Right lobe of liver (tissue), 4 donors: ENCODE measurements at regions not wholly inside any gene's neighbourhood (a gene's known extent, or its start where the extent isn't known, plus 50 kb on each side); places are given as distances from the start of the nearest gene placed in this dataset.

Experiments
- POLR2A ChIP-seq: fragments of 450-650 bp; IDR thresholded peaks from one replicate; pipeline ENCODE4 v1.6.1; 2017; ENCODE audit warnings: antibody characterized with exemption, mild to moderate bottlenecking
- TF ChIP-seq, protein P1 (sequence below), 4 donors: fragments of 200-600 bp in 3 of 4; fragments of 450-650 bp in 1 of 4; IDR thresholded peaks; one replicate each; pipeline versions ENCODE4 v1.5.1 to v1.8.0; 2016 to 2022; ENCODE audit warnings: antibody characterized with exemption in 4 of 4, mild to moderate bottlenecking in 2 of 4
- donor health status: DM: no; HTN: no; CAD: no.
- donor health status: DM: no; HTN: no; CAD: no.
- donor health status: DM: no; HTN: yes; CAD: no.

DNA sequence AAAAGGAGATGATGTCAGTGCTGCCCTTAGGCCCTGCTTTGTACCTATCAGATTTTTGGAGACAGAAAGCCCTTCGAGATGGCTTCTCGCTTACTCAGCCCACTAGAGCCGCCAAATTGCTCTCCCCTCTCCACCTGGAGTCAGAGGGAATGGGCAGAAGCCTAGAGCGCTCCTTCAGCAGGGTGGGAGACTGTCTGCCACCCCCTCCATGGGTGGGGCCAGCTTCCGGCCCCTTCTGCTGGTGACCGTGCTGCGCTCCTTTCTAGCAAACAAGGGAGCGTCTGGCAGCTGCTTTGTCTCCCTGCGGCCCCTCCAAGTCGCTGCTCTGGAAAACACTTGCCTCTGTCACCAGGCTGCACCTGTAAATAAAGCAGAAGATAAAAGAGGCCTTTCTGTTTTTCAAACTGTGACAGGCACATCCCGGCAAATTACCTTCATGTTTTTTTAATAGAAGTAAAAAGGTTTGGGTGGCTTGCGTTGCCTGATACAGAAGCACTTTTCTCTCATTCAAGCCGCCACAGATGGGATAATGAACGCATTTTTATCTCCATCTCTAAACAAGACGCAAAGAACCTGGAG lies 145.7 kb upstream of the NECTIN1 start:
- TF ChIP-seq, protein P1, sequence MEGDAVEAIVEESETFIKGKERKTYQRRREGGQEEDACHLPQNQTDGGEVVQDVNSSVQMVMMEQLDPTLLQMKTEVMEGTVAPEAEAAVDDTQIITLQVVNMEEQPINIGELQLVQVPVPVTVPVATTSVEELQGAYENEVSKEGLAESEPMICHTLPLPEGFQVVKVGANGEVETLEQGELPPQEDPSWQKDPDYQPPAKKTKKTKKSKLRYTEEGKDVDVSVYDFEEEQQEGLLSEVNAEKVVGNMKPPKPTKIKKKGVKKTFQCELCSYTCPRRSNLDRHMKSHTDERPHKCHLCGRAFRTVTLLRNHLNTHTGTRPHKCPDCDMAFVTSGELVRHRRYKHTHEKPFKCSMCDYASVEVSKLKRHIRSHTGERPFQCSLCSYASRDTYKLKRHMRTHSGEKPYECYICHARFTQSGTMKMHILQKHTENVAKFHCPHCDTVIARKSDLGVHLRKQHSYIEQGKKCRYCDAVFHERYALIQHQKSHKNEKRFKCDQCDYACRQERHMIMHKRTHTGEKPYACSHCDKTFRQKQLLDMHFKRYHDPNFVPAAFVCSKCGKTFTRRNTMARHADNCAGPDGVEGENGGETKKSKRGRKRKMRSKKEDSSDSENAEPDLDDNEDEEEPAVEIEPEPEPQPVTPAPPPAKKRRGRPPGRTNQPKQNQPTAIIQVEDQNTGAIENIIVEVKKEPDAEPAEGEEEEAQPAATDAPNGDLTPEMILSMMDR (IDR thresholded peaks at IDR 0.05): no peak
- no peak for TF ChIP-seq POLR2A
